Thoracic aorta (tissue), 2 donors: ENCODE measurements at regions not wholly inside any gene's neighbourhood (a gene's known extent, or its start where the extent isn't known, plus 50 kb on each side); places are given as distances from the start of the nearest gene placed in this dataset.

Experiments used
- ATAC-seq: fragments of 150-250 bp; one replicate; pipeline ENCODE4 v1.8.0; 2017; ENCODE audit warnings: low read depth; ENCODE audit not compliant: insufficient number of reproducible peaks, low FRiP score
- DNase-seq: peaks from one replicate; pipeline ENCODE4 v3.0.0-alpha.2; 2020; ENCODE audit warnings: low spot score
- H3K27ac ChIP-seq, 2 donors: fragments of 200-600 bp; sonication (generic); 1 replicate in 1 of 2; 2 replicates in 1 of 2; pipeline ENCODE4 v1.5.1; 2016; ENCODE audit warnings: mild to moderate bottlenecking in 2 of 2, moderate library complexity in 2 of 2
- H3K27me3 ChIP-seq: fragments of 200-600 bp; sonication (generic); replicated peaks from 2 replicates; pipeline ENCODE4 v1.6.0; 2016; ENCODE audit warnings: mild to moderate bottlenecking; ENCODE audit not compliant: insufficient read depth
- H3K36me3 ChIP-seq: fragments of 200-600 bp; sonication (generic); one replicate; pipeline ENCODE4 v1.5.1; 2016
- H3K4me1 ChIP-seq, 2 donors: fragments of 200-600 bp; sonication (generic); 1 replicate in 1 of 2; 2 replicates in 1 of 2; pipeline versions ENCODE4 v1.5.1 to v1.6.0; 2016; ENCODE audit warnings: low read depth in 2 of 2, mild to moderate bottlenecking in 1 of 2; ENCODE audit not compliant: control insufficient read depth in 1 of 2
- H3K4me3 ChIP-seq: fragments of 200-600 bp; sonication (generic); 2 replicates; pipeline ENCODE4 v1.5.1; 2016; ENCODE audit warnings: mild to moderate bottlenecking
- H3K9me3 ChIP-seq: fragments of 200-600 bp; sonication (generic); 2 replicates; pipeline ENCODE4 v1.5.1; 2016
- TF ChIP-seq, protein P1 (sequence below): fragments of 200-600 bp; sonication (generic); IDR thresholded peaks from one replicate; pipeline ENCODE4 v1.5.1; 2019; ENCODE audit warnings: antibody characterized with exemption

DNA sequence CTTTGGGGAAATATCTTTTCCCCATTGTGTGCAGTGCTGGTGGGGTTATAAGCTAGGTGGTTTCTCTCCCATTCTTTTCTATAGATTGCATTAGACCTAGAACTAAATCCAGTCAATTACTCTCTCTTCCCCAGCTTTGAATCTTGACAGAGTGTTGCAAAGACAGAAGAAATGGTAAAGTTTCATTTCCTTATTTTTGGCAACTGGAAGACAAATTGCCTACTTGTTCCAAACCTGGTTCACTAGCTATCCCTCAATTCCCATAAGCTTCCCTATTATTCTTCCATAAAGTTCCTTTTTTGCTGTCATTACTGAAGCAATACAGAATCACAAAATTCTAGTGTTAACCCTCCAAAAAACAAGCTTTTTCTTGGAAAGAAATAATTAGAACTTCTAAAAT, 94.0 kb upstream of the ITGA4 start:
- DNase-seq = no peak
- no peak overlapping the region for H3K4me3 ChIP-seq
- no peaks in the 10 kb centered on the region for H3K4me1 ChIP-seq
- TF ChIP-seq, protein P1, sequence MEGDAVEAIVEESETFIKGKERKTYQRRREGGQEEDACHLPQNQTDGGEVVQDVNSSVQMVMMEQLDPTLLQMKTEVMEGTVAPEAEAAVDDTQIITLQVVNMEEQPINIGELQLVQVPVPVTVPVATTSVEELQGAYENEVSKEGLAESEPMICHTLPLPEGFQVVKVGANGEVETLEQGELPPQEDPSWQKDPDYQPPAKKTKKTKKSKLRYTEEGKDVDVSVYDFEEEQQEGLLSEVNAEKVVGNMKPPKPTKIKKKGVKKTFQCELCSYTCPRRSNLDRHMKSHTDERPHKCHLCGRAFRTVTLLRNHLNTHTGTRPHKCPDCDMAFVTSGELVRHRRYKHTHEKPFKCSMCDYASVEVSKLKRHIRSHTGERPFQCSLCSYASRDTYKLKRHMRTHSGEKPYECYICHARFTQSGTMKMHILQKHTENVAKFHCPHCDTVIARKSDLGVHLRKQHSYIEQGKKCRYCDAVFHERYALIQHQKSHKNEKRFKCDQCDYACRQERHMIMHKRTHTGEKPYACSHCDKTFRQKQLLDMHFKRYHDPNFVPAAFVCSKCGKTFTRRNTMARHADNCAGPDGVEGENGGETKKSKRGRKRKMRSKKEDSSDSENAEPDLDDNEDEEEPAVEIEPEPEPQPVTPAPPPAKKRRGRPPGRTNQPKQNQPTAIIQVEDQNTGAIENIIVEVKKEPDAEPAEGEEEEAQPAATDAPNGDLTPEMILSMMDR = no peak
- no peak overlapping the region for H3K27ac ChIP-seq
- no peaks in the 10 kb centered on the region for H3K36me3 ChIP-seq
- ATAC-seq = no peak
- no peaks in the 10 kb centered on the region for H3K9me3 ChIP-seq
- H3K27me3 ChIP-seq = no peaks in the 10 kb centered on the region

GRCh38 chr2:181364492-181365170, 92.6 kb upstream of the ITGA4 start:
- Histone ChIP-seq H3K27ac (no peak overlapping the region), H3K4me1 (no peaks in the 10 kb centered on the region), H3K36me3 (no peaks in the 10 kb centered on the region), H3K27me3 (no peaks in the 10 kb centered on the region), H3K9me3 (no peaks in the 10 kb centered on the region), H3K4me3 (no peak overlapping the region)
- TF ChIP-seq, protein P1 = no peak
- DNase-seq = no peak
- ATAC-seq = no peak

GRCh38 chr2:181366675-181367175, 90.5 kb upstream of the ITGA4 start:
- TF ChIP-seq, protein P1 = no peak
- ATAC-seq (no peak), DNase-seq (no peak)
- Histone ChIP-seq H3K27ac (no peak overlapping the region), H3K36me3 (no peaks in the 10 kb centered on the region), H3K27me3 (no peaks in the 10 kb centered on the region), H3K4me1 (peaks cover 2 to 4% of the 10 kb centered on the region in 2 donors), H3K4me3 (no peak overlapping the region), H3K9me3 (no peaks in the 10 kb centered on the region)

DNA sequence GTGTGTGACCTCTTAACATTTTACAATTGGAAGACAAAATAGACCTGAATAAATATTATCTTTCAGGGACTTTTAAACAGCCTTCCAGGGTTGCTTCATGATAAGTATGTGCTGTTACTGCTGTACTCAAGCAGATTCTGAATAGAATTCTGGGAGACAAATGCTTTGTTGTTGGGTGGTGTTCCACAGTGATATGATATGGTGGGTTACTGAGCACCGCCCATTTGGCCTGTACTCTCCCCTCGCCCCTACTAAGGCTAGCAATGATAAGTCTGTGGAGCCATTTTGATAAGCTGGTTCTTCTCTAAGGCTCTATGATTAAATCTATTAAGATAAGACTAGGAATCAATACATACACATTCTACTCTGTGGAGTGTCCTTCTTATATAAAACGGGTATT, 89.8 kb upstream of the ITGA4 start:
- Histone ChIP-seq H3K27ac (no peak overlapping the region), H3K36me3 (no peaks in the 10 kb centered on the region), H3K27me3 (no peaks in the 10 kb centered on the region), H3K4me1 (peaks cover 5 to 9% of the 10 kb centered on the region in 2 donors), H3K4me3 (no peak overlapping the region), H3K9me3 (no peaks in the 10 kb centered on the region)
- no peak for ATAC-seq
- no peak for DNase-seq
- TF ChIP-seq, protein P1 = no peak

GRCh38 chr2:181367906-181368435, 89.2 kb upstream of the ITGA4 start:
- DNase-seq = no peak
- Histone ChIP-seq H3K36me3 (no peaks in the 10 kb centered on the region), H3K27me3 (no peaks in the 10 kb centered on the region), H3K4me1 (peaks cover 5 to 14% of the 10 kb centered on the region in 2 donors), H3K9me3 (no peaks in the 10 kb centered on the region), H3K27ac (no peak overlapping the region), H3K4me3 (no peak overlapping the region)
- TF ChIP-seq, protein P1 = no peak
- ATAC-seq = no peak
